Central memory CD8-positive, alpha-beta T cell (primary cell): ENCODE measurements at regions not wholly inside any gene's neighbourhood (a gene's known extent, or its start where the extent isn't known, plus 50 kb on each side); places are given as distances from the start of the nearest gene placed in this dataset.

Source experiments
- ATAC-seq: fragments of 150-1000 bp; cut with Tn5 transposase; replicated peaks from 2 replicates; pipeline ENCODE4 v1.10.0; 2022; ENCODE audit warnings: mild to moderate bottlenecking, moderate FRiP score, moderate number of reproducible peaks; ENCODE audit not compliant: poor library complexity, severe bottlenecking; ENCODE audit errors: extremely low read depth
- DNase-seq, 2 donors: peaks; one replicate each; pipeline ENCODE4 v3.0.0; 2021; ENCODE audit warnings: low spot score in 2 of 2
- H3K27ac Mint-ChIP-seq: one replicate; pipeline ENCODE4 v1.8.0; 2022; ENCODE audit warnings: low read depth, mild to moderate bottlenecking, moderate library complexity, mixed read lengths
- H3K27me3 Mint-ChIP-seq: one replicate; pipeline ENCODE4 v1.8.0; 2022; ENCODE audit warnings: mixed read lengths
- H3K36me3 Mint-ChIP-seq: one replicate; pipeline ENCODE4 v1.8.0; 2022; ENCODE audit warnings: mild to moderate bottlenecking, moderate library complexity, mixed read lengths; ENCODE audit not compliant: insufficient read depth
- H3K4me1 Mint-ChIP-seq: one replicate; pipeline ENCODE4 v1.8.0; 2022; ENCODE audit warnings: mixed read lengths
- H3K4me3 Mint-ChIP-seq: one replicate; pipeline ENCODE4 v1.8.0; 2022; ENCODE audit warnings: mild to moderate bottlenecking, moderate library complexity, mixed read lengths
- H3K9me3 Mint-ChIP-seq: one replicate; pipeline ENCODE4 v1.8.0; 2022; ENCODE audit warnings: mixed read lengths

- Mint-ChIP-seq H3K9me3 (no peaks in the 10 kb centered on the region), H3K36me3 (no peaks in the 10 kb centered on the region), H3K4me3 (no peak overlapping the region), H3K27me3 (no peaks in the 10 kb centered on the region), H3K27ac (no peak overlapping the region), H3K4me1 (no peaks in the 10 kb centered on the region)
- no peak for ATAC-seq
- no peak for DNase-seq
Observed at GRCh38 chr1:200336101-200336845, 73.6 kb downstream of the ZNF281 start.

DNA sequence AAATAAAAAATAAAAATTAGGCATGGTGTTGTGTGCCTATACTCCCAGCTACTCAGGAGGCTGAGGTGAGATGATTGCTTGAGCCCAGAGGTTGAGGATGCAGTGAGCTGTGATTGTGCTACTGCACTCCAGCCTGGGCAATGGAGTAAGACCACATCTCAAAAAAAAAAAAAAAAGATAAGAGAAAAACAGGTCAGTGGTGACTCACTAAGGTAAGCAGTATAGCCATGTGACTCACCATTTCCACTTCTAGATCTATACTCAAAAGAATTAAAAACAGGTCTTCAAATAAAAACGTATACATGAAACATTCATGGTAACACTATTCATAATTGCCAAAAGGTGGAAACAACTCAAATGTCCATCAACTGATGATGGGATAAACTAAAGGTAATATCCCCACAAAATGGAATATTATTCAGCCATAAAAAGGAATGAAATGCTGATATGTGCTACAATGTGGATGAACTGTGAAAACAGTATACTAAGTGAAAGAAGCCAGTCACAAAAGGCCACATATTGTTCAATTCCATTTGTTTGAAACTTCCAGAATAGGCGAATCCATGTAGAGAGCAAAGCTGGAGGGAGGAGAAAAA, 75.1 kb downstream of the ZNF281 start:
- Mint-ChIP-seq H3K4me3 (no peak overlapping the region), H3K4me1 (no peaks in the 10 kb centered on the region), H3K36me3 (no peaks in the 10 kb centered on the region), H3K27ac (no peak overlapping the region), H3K27me3 (no peaks in the 10 kb centered on the region), H3K9me3 (no peaks in the 10 kb centered on the region)
- ATAC-seq = no peak
- DNase-seq = no peak

GRCh38 chr1:200333329-200333728, 76.5 kb downstream of the ZNF281 start:
- H3K36me3 Mint-ChIP-seq = no peaks in the 10 kb centered on the region
- ATAC-seq (no peak), DNase-seq (no peak)
- no peak overlapping the region for H3K4me3 Mint-ChIP-seq
- no peaks in the 10 kb centered on the region for H3K9me3 Mint-ChIP-seq
- no peaks in the 10 kb centered on the region for H3K4me1 Mint-ChIP-seq
- H3K27me3 Mint-ChIP-seq = no peaks in the 10 kb centered on the region
- H3K27ac Mint-ChIP-seq = no peak overlapping the region

GRCh38 chr1:200332716-200333115, 77.1 kb downstream of the ZNF281 start:
- ATAC-seq (no peak), DNase-seq (no peak)
- Mint-ChIP-seq H3K27ac (no peak overlapping the region), H3K9me3 (no peaks in the 10 kb centered on the region), H3K4me3 (no peak overlapping the region), H3K36me3 (no peaks in the 10 kb centered on the region), H3K27me3 (peaks cover 6% of the 10 kb centered on the region), H3K4me1 (no peaks in the 10 kb centered on the region)

- no peaks in the 10 kb centered on the region for H3K4me1 Mint-ChIP-seq
- no peaks in the 10 kb centered on the region for H3K36me3 Mint-ChIP-seq
- no peak for ATAC-seq
- H3K4me3 Mint-ChIP-seq = no peak overlapping the region
- H3K9me3 Mint-ChIP-seq = no peaks in the 10 kb centered on the region
- H3K27me3 Mint-ChIP-seq = peaks cover 15% of the 10 kb centered on the region
- no peak overlapping the region for H3K27ac Mint-ChIP-seq
- no peak for DNase-seq
Observed at GRCh38 chr1:200330741-200331428, 79.0 kb downstream of the ZNF281 start.

DNA sequence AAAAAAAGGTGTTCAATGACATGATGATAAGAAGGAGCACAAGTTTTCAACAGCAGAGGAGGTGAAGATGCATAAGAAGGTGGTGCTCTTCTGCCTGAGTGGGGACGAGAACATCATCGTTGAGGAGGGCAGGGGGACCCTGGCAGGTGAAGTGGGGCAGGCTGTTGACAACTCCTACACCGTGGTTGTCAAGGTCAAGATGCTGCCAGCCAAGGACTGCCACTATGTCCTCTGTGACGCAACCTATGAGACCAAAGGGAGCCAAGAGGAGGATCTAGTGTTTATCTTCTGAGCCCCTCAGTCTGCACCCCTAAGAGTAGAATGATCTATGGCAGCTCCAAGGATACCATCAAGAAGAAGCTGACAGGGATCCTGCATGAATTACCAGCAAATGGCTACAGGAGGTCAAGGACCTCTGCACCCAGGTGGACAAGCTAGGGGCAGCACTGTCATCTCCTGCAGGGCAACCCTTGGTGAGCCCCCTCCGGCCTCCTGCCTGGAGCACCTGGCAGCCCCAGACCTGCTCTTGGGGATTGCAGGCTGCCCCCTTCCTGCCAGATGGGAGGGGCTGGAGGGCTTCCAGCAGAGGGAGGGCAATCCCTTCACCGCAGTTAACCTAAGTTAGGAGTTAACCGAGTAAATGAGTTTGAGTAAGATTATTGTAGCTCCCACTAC, 80.5 kb downstream of the ZNF281 start:
- no peaks in the 10 kb centered on the region for H3K36me3 Mint-ChIP-seq

DNA sequence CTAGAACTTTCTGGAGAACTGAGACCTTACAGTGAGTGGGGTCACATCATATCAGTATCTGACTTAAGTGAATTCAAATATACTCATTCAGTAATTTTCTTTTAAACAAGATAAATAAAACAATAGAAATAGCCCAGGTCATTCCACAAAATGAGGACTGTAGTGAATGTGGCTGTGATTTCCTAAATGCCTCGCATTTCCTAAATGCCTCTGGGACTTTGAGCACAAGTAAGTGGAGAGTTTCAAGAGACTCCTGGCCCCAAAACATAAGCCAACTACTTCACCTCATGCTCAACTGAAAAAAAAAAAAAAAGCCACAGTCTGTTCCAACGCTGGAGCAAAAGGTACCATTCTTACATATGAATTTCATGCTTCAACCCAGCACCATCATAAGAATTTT, 81.5 kb downstream of the ZNF281 start:
- no peak for ATAC-seq
- Mint-ChIP-seq H3K4me1 (no peaks in the 10 kb centered on the region), H3K36me3 (no peaks in the 10 kb centered on the region), H3K27ac (no peak overlapping the region), H3K9me3 (no peaks in the 10 kb centered on the region), H3K27me3 (peaks cover 15% of the 10 kb centered on the region), H3K4me3 (no peak overlapping the region)
- DNase-seq = no peak

More for the DNA sequence above, 80.5 kb downstream of the ZNF281 start:
- ATAC-seq (no peak), DNase-seq (no peak)
- H3K27me3 Mint-ChIP-seq = peaks cover 15% of the 10 kb centered on the region
- no peaks in the 10 kb centered on the region for H3K4me1 Mint-ChIP-seq
- H3K9me3 Mint-ChIP-seq = no peaks in the 10 kb centered on the region
- no peak overlapping the region for H3K4me3 Mint-ChIP-seq
- H3K27ac Mint-ChIP-seq = no peak overlapping the region

GRCh38 chr1:200323856-200324400, 85.9 kb downstream of the ZNF281 start:
- H3K27ac Mint-ChIP-seq = no peak overlapping the region
- DNase-seq (no peak), ATAC-seq (no peak)
- H3K9me3 Mint-ChIP-seq = no peaks in the 10 kb centered on the region
- no peak overlapping the region for H3K4me3 Mint-ChIP-seq
- H3K4me1 Mint-ChIP-seq = no peaks in the 10 kb centered on the region
- peaks cover 25% of the 10 kb centered on the region for H3K27me3 Mint-ChIP-seq
- no peaks in the 10 kb centered on the region for H3K36me3 Mint-ChIP-seq

DNA sequence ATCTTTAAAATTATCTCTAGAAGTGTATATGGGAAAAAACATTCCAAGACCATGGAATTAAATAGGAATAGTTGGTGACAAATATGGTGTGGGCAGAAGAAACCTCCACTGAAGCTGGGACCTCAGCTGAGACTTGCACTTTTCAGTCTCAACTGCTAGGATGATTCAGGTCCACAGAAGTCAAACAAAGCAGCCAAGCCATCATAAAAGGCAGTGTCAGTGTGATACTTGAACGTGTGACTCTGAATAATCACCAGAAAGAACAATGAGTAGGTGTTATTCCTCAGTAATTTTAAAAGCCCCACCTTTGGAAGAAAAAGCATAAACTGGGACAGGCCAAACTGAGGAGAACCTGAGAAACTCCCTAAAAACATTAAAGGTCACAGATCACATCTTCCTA, 90.7 kb downstream of the ZNF281 start:
- H3K4me1 Mint-ChIP-seq = no peaks in the 10 kb centered on the region

GRCh38 chr1:200317236-200317635, 92.6 kb downstream of the ZNF281 start:
- Mint-ChIP-seq H3K4me3 (no peak overlapping the region), H3K27me3 (peaks cover 31% of the 10 kb centered on the region), H3K36me3 (no peaks in the 10 kb centered on the region), H3K4me1 (no peaks in the 10 kb centered on the region), H3K27ac (no peak overlapping the region), H3K9me3 (no peaks in the 10 kb centered on the region)
- DNase-seq = no peak
- no peak for ATAC-seq

More for the DNA sequence above, 90.7 kb downstream of the ZNF281 start:
- H3K9me3 Mint-ChIP-seq = no peaks in the 10 kb centered on the region
- H3K4me3 Mint-ChIP-seq = no peak overlapping the region
- ATAC-seq = no peak
- no peaks in the 10 kb centered on the region for H3K36me3 Mint-ChIP-seq
- DNase-seq = no peak
- no peak overlapping the region for H3K27ac Mint-ChIP-seq
- H3K27me3 Mint-ChIP-seq = peaks cover 31% of the 10 kb centered on the region

DNA sequence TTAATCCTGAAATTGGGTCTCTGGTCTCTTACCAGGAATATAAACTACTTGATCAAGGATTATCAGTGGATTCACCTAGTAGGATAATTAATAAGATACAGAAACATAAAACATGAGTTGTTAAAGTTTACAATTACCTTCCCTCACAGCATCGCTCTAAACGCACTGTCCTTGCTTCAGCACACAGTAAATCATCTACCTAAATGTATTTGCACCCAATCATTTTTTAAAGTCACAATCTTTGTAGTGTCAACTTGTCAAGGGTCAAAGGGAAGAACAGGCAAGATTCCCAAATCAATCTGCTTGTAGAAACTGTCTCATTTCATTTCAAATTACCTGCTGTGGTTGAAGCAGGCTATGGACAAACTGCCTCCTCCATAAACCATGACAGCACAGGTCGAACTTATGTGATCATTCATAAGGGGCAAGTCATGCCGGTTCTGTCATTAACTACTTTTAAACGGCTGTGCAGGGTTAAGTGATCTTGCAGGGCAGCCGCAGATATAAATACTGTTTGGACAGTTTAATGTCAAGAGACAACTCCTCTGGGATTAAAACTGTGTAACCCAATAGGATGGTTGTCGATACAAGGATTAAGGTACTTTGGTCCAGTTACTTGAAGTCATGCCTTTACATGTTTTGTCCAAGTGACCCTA, 93.6 kb downstream of the ZNF281 start:
- Mint-ChIP-seq H3K4me3 (no peak overlapping the region), H3K4me1 (no peaks in the 10 kb centered on the region), H3K27me3 (peaks cover 28% of the 10 kb centered on the region), H3K9me3 (no peaks in the 10 kb centered on the region), H3K27ac (no peak overlapping the region), H3K36me3 (no peaks in the 10 kb centered on the region)
- DNase-seq (no peak), ATAC-seq (no peak)

DNA sequence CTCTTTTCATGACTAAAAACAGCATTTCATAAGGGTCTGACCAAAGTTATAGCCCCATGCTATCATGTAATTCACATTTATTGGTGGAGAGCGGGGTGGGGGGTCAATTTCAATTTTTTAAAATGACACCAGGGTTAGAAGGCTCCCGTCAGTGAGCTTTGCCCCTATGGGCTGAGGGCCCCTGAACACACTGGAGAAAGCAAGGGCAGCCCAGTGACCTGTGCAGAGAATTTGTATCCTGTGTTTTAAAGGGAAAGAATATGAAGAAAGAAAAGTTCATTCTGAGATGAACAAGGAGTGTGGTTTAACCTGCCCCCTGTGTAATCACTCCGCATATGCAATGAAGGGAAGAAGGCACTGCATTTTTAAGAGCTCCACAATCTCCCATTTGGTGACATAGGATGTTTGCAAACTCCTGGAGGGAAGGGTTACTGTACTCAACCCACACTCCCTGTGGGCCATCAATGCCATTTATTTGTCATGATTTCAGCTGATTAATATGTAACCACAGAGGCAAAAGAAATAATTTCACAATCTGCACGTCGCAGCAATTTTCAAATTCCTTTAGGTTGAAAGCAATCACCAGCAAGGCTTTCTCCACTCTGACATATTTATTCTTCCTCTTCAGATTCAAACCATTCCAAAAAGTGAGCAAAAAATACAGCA, 95.6 kb downstream of the ZNF281 start:
- Mint-ChIP-seq H3K9me3 (no peaks in the 10 kb centered on the region), H3K36me3 (no peaks in the 10 kb centered on the region), H3K27me3 (peaks cover 21% of the 10 kb centered on the region), H3K4me3 (no peak overlapping the region), H3K4me1 (no peaks in the 10 kb centered on the region), H3K27ac (no peak overlapping the region)
- DNase-seq (no peak), ATAC-seq (no peak)
